ENCODE measurements at regions not wholly inside any gene's neighbourhood (a gene's known extent, or its start where the extent isn't known, plus 50 kb on each side); places are given as distances from the start of the nearest gene placed in this dataset.

- TF ChIP-seq POLR2A (IDR thresholded peaks at IDR 0.05) (no peak), CTCF (IDR thresholded peaks at IDR 0.05) (no peak)
Observed at GRCh38 chrY:15457682-15458081, 933.4 kb downstream of the NLGN4Y start.

Data from suprapubic skin (tissue), 3 donors.